ENCODE measurements at regions not wholly inside any gene's neighbourhood (a gene's known extent, or its start where the extent isn't known, plus 50 kb on each side); places are given as distances from the start of the nearest gene placed in this dataset.

- no peak overlapping the region for H3K4me3 ChIP-seq (ENCODE audit: low read length)
- no peaks in the 10 kb centered on the region for H4K20me1 ChIP-seq (ENCODE audit: insufficient read depth, low read depth, low read length)
- H3K27me3 ChIP-seq (ENCODE audit: low read length) = no peaks in the 10 kb centered on the region
- H3K4me2 ChIP-seq (ENCODE audit: low read depth, low read length, poor library complexity, severe bottlenecking) = no peak overlapping the region
- no peak overlapping the region for H3K9ac ChIP-seq (ENCODE audit: low read length)
- no peak overlapping the region for H3K27ac ChIP-seq (ENCODE audit: low read length)
- H3K36me3 ChIP-seq (ENCODE audit: insufficient read depth, low read length) = no peaks in the 10 kb centered on the region
- DNase-seq = no peak
- H3K9me3 ChIP-seq (ENCODE audit: low read length) = no peaks in the 10 kb centered on the region
- H3K9me2 ChIP-seq (replicated peaks; ENCODE audit: insufficient read depth, low read length) = no peaks in the 10 kb centered on the region
- no peaks in the 10 kb centered on the region for H3K4me1 ChIP-seq (ENCODE audit: low read length)
- no peak overlapping the region for H2AFZ ChIP-seq (ENCODE audit: low read length)
- H3K79me2 ChIP-seq (ENCODE audit: low read length) = no peaks in the 10 kb centered on the region
These were observed 238.9 kb upstream of the NT5C1B start for GRCh38 chr2:18828296-18828695.

GRCh38 chr2:18825838-18826237, 236.5 kb upstream of the NT5C1B start:
- Histone ChIP-seq H3K36me3 (ENCODE audit: insufficient read depth, low read length) (no peaks in the 10 kb centered on the region), H3K27ac (ENCODE audit: low read length) (no peak overlapping the region), H4K20me1 (ENCODE audit: insufficient read depth, low read depth, low read length) (no peaks in the 10 kb centered on the region), H3K4me3 (ENCODE audit: low read length) (no peak overlapping the region), H2AFZ (ENCODE audit: low read length) (no peak overlapping the region), H3K9me2 (replicated peaks; ENCODE audit: insufficient read depth, low read length) (no peaks in the 10 kb centered on the region; the same call in 1 of the 2 replicates), H3K4me2 (ENCODE audit: low read depth, low read length, poor library complexity, severe bottlenecking) (no peak overlapping the region), H3K4me1 (ENCODE audit: low read length) (no peaks in the 10 kb centered on the region), H3K9ac (ENCODE audit: low read length) (no peak overlapping the region), H3K79me2 (ENCODE audit: low read length) (no peaks in the 10 kb centered on the region), H3K27me3 (ENCODE audit: low read length) (no peaks in the 10 kb centered on the region), H3K9me3 (ENCODE audit: low read length) (no peaks in the 10 kb centered on the region)
- no peak for DNase-seq

GRCh38 chr2:18824915-18825314, 235.5 kb upstream of the NT5C1B start:
- H3K4me2 ChIP-seq (ENCODE audit: low read depth, low read length, poor library complexity, severe bottlenecking) = no peak overlapping the region
- H3K4me3 ChIP-seq (ENCODE audit: low read length) = no peak overlapping the region
- no peaks in the 10 kb centered on the region for H3K9me3 ChIP-seq (ENCODE audit: low read length)
- H2AFZ ChIP-seq (ENCODE audit: low read length) = no peak overlapping the region
- H3K27ac ChIP-seq (ENCODE audit: low read length) = no peak overlapping the region
- no peaks in the 10 kb centered on the region; the same call in 1 of the 2 replicates for H3K9me2 ChIP-seq (replicated peaks; ENCODE audit: insufficient read depth, low read length)
- H4K20me1 ChIP-seq (ENCODE audit: insufficient read depth, low read depth, low read length) = no peaks in the 10 kb centered on the region
- no peaks in the 10 kb centered on the region for H3K4me1 ChIP-seq (ENCODE audit: low read length)
- H3K27me3 ChIP-seq (ENCODE audit: low read length) = no peaks in the 10 kb centered on the region
- no peaks in the 10 kb centered on the region for H3K36me3 ChIP-seq (ENCODE audit: insufficient read depth, low read length)
- no peaks in the 10 kb centered on the region for H3K79me2 ChIP-seq (ENCODE audit: low read length)
- DNase-seq = no peak
- H3K9ac ChIP-seq (ENCODE audit: low read length) = no peak overlapping the region

GRCh38 chr2:18824325-18824790, 235.0 kb upstream of the NT5C1B start:
- Histone ChIP-seq H3K4me2 (ENCODE audit: low read depth, low read length, poor library complexity, severe bottlenecking) (no peak overlapping the region), H3K9me3 (ENCODE audit: low read length) (no peaks in the 10 kb centered on the region)

GRCh38 chr2:18821431-18821830, 232.1 kb upstream of the NT5C1B start:
- Histone ChIP-seq H3K4me3 (ENCODE audit: low read length) (no peak overlapping the region), H3K9me2 (replicated peaks; ENCODE audit: insufficient read depth, low read length) (no peaks in the 10 kb centered on the region; the same call in 1 of the 2 replicates), H4K20me1 (ENCODE audit: insufficient read depth, low read depth, low read length) (no peaks in the 10 kb centered on the region)

More at GRCh38 chr2:18824325-18824790, 235.0 kb upstream of the NT5C1B start:
- no peak for DNase-seq
- Histone ChIP-seq H3K27me3 (ENCODE audit: low read length) (no peaks in the 10 kb centered on the region), H3K9ac (ENCODE audit: low read length) (no peak overlapping the region), H3K27ac (ENCODE audit: low read length) (no peak overlapping the region), H3K4me3 (ENCODE audit: low read length) (no peak overlapping the region), H3K9me2 (replicated peaks; ENCODE audit: insufficient read depth, low read length) (no peaks in the 10 kb centered on the region; the same call in 1 of the 2 replicates), H3K4me1 (ENCODE audit: low read length) (no peaks in the 10 kb centered on the region), H2AFZ (ENCODE audit: low read length) (no peak overlapping the region), H3K79me2 (ENCODE audit: low read length) (no peaks in the 10 kb centered on the region), H4K20me1 (ENCODE audit: insufficient read depth, low read depth, low read length) (no peaks in the 10 kb centered on the region), H3K36me3 (ENCODE audit: insufficient read depth, low read length) (no peaks in the 10 kb centered on the region)

GRCh38 chr2:18820966-18821365, 231.6 kb upstream of the NT5C1B start:
- Histone ChIP-seq H3K4me1 (ENCODE audit: low read length) (no peaks in the 10 kb centered on the region), H3K36me3 (ENCODE audit: insufficient read depth, low read length) (no peaks in the 10 kb centered on the region), H3K9ac (ENCODE audit: low read length) (no peak overlapping the region), H3K4me2 (ENCODE audit: low read depth, low read length, poor library complexity, severe bottlenecking) (no peak overlapping the region), H2AFZ (ENCODE audit: low read length) (no peak overlapping the region), H3K79me2 (ENCODE audit: low read length) (no peaks in the 10 kb centered on the region), H3K9me3 (ENCODE audit: low read length) (no peaks in the 10 kb centered on the region), H3K4me3 (ENCODE audit: low read length) (no peak overlapping the region), H3K27ac (ENCODE audit: low read length) (no peak overlapping the region), H3K9me2 (replicated peaks; ENCODE audit: insufficient read depth, low read length) (no peaks in the 10 kb centered on the region; the same call in 1 of the 2 replicates), H4K20me1 (ENCODE audit: insufficient read depth, low read depth, low read length) (no peaks in the 10 kb centered on the region), H3K27me3 (ENCODE audit: low read length) (no peaks in the 10 kb centered on the region)
- DNase-seq = no peak

More at GRCh38 chr2:18821431-18821830, 232.1 kb upstream of the NT5C1B start:
- no peak for DNase-seq
- no peak overlapping the region for H3K9ac ChIP-seq (ENCODE audit: low read length)
- H3K4me2 ChIP-seq (ENCODE audit: low read depth, low read length, poor library complexity, severe bottlenecking) = no peak overlapping the region
- H3K4me1 ChIP-seq (ENCODE audit: low read length) = no peaks in the 10 kb centered on the region
- H3K27ac ChIP-seq (ENCODE audit: low read length) = no peak overlapping the region
- H3K36me3 ChIP-seq (ENCODE audit: insufficient read depth, low read length) = no peaks in the 10 kb centered on the region
- no peak overlapping the region for H2AFZ ChIP-seq (ENCODE audit: low read length)
- H3K79me2 ChIP-seq (ENCODE audit: low read length) = no peaks in the 10 kb centered on the region
- no peaks in the 10 kb centered on the region for H3K27me3 ChIP-seq (ENCODE audit: low read length)
- no peaks in the 10 kb centered on the region for H3K9me3 ChIP-seq (ENCODE audit: low read length)

- Histone ChIP-seq H3K9ac (ENCODE audit: low read length) (no peak overlapping the region), H4K20me1 (ENCODE audit: insufficient read depth, low read depth, low read length) (no peaks in the 10 kb centered on the region), H3K4me2 (ENCODE audit: low read depth, low read length, poor library complexity, severe bottlenecking) (no peak overlapping the region), H3K9me2 (replicated peaks; ENCODE audit: insufficient read depth, low read length) (no peaks in the 10 kb centered on the region; the same call in 1 of the 2 replicates), H3K79me2 (ENCODE audit: low read length) (no peaks in the 10 kb centered on the region), H3K27me3 (ENCODE audit: low read length) (no peaks in the 10 kb centered on the region), H3K36me3 (ENCODE audit: insufficient read depth, low read length) (no peaks in the 10 kb centered on the region), H3K27ac (ENCODE audit: low read length) (no peak overlapping the region), H3K4me1 (ENCODE audit: low read length) (no peaks in the 10 kb centered on the region), H3K4me3 (ENCODE audit: low read length) (no peak overlapping the region), H3K9me3 (ENCODE audit: low read length) (no peaks in the 10 kb centered on the region), H2AFZ (ENCODE audit: low read length) (no peak overlapping the region)
- no peak for DNase-seq
These were observed 230.2 kb upstream of the NT5C1B start for GRCh38 chr2:18819566-18819965.

GRCh38 chr2:18814387-18814786, 225.0 kb upstream of the NT5C1B start:
- Histone ChIP-seq H4K20me1 (ENCODE audit: insufficient read depth, low read depth, low read length) (no peaks in the 10 kb centered on the region), H2AFZ (ENCODE audit: low read length) (no peak overlapping the region), H3K9ac (ENCODE audit: low read length) (no peak overlapping the region), H3K4me2 (ENCODE audit: low read depth, low read length, poor library complexity, severe bottlenecking) (no peak overlapping the region), H3K9me3 (ENCODE audit: low read length) (no peaks in the 10 kb centered on the region), H3K4me1 (ENCODE audit: low read length) (no peaks in the 10 kb centered on the region), H3K4me3 (ENCODE audit: low read length) (no peak overlapping the region), H3K27ac (ENCODE audit: low read length) (no peak overlapping the region), H3K9me2 (replicated peaks; ENCODE audit: insufficient read depth, low read length) (no peaks in the 10 kb centered on the region), H3K27me3 (ENCODE audit: low read length) (no peaks in the 10 kb centered on the region), H3K79me2 (ENCODE audit: low read length) (no peaks in the 10 kb centered on the region), H3K36me3 (ENCODE audit: insufficient read depth, low read length) (no peaks in the 10 kb centered on the region)
- no peak for DNase-seq

GRCh38 chr2:18804536-18804935, 215.2 kb upstream of the NT5C1B start:
- Histone ChIP-seq H3K4me3 (ENCODE audit: low read length) (no peak overlapping the region), H3K4me1 (ENCODE audit: low read length) (no peaks in the 10 kb centered on the region), H3K9ac (ENCODE audit: low read length) (no peak overlapping the region), H3K79me2 (ENCODE audit: low read length) (no peaks in the 10 kb centered on the region), H3K36me3 (ENCODE audit: insufficient read depth, low read length) (no peaks in the 10 kb centered on the region), H3K27ac (ENCODE audit: low read length) (no peak overlapping the region), H2AFZ (ENCODE audit: low read length) (no peak overlapping the region), H4K20me1 (ENCODE audit: insufficient read depth, low read depth, low read length) (no peaks in the 10 kb centered on the region), H3K9me2 (replicated peaks; ENCODE audit: insufficient read depth, low read length) (no peaks in the 10 kb centered on the region), H3K27me3 (ENCODE audit: low read length) (no peaks in the 10 kb centered on the region), H3K9me3 (ENCODE audit: low read length) (no peaks in the 10 kb centered on the region), H3K4me2 (ENCODE audit: low read depth, low read length, poor library complexity, severe bottlenecking) (no peak overlapping the region)
- no peak for DNase-seq

Measured in Karpas-422 (cell line).